Spinal cord (tissue), 9 donors: ENCODE measurements at regions not wholly inside any gene's neighbourhood (a gene's known extent, or its start where the extent isn't known, plus 50 kb on each side); places are given as distances from the start of the nearest gene placed in this dataset.
A peak's percentile ranks its signal among the peaks of the same experiment; 100 is the strongest.

Source experiments
- DNase-seq, 6 donors: peaks; one replicate each; pipeline versions ENCODE4 v3.0.0 to v3.0.0-alpha.2; 2013 to 2015; ENCODE audit warnings: low spot score in 6 of 6, low read depth in 4 of 6
- H3K27ac ChIP-seq: one replicate; pipeline ENCODE4 v1.5.1; 2013; ENCODE audit warnings: low read depth, low read length, control low read depth
- H3K27me3 ChIP-seq: one replicate; pipeline ENCODE4 v1.6.1; 2013; ENCODE audit warnings: low read length; ENCODE audit not compliant: control insufficient read depth, insufficient read depth
- H3K36me3 ChIP-seq: one replicate; pipeline ENCODE4 v1.6.1; 2013; ENCODE audit warnings: low read length; ENCODE audit not compliant: control insufficient read depth, insufficient read depth
- H3K4me1 ChIP-seq: one replicate; pipeline ENCODE4 v1.6.1; 2013; ENCODE audit warnings: low read length; ENCODE audit not compliant: control insufficient read depth, insufficient read depth
- H3K4me3 ChIP-seq: one replicate; pipeline ENCODE4 v1.5.1; 2013; ENCODE audit warnings: low read depth, low read length, control low read depth
- H3K9me3 ChIP-seq: one replicate; pipeline ENCODE4 v1.6.1; 2013; ENCODE audit warnings: low read length; ENCODE audit not compliant: control insufficient read depth, insufficient read depth
- WGBS: methylation state at CpG from one replicate; pipeline ENCODE4 v1.1.5; 2013; ENCODE audit warnings: missing lambda C conversion rate; ENCODE audit not compliant: insufficient coverage; 5-methylcytosine and 5-hydroxymethylcytosine counted together
- donor health status: healthy.

DNA sequence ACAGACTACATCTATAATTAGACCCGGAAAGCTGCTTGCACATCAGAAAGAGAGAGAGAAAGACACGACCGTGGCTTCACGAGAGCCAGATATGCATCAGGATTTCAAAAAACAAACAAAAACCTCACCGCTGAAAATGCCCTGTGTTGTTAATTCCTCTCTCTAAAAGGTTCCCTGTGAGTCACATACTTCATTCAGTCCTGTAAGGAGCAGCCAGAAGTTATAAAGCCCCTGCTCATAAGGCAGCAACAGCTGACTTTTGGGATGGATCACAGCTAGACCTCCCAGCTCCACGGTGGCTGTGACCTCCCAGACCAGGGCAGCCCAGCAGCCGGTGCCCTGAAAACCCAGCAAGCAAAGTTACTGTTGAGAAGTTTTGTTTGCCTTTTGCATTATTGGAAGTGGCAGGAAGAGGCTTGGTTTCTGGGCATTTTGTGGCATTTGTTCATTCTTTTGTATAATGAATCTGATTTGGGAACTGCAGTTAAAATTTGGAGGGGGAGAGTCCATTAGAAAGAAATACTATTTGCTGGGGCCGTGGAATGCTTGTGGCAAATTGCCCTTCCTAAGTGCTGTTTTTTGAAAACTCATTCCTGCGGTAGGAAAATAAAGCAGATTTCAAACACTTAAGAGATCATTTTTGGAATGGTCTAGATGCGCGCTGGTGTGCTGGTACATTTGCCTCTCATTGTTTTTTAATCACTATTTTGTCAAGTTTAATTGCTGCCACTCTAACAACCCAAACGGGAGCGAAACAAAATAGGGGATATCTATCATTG lies 520.4 kb downstream of the BCOR start:
- Histone ChIP-seq H3K4me1 (peaks cover 25% of the 10 kb centered on the region), H3K9me3 (no peaks in the 10 kb centered on the region), H3K27ac (no peak overlapping the region), H3K36me3 (no peaks in the 10 kb centered on the region), H3K4me3 (no peak overlapping the region), H3K27me3 (peaks cover 15% of the 10 kb centered on the region)
- 71% methylated on average over 4 of the region's 13 CpGs for WGBS
- DNase-seq: peak in 1 of 6 donors; percentile 51

DNA sequence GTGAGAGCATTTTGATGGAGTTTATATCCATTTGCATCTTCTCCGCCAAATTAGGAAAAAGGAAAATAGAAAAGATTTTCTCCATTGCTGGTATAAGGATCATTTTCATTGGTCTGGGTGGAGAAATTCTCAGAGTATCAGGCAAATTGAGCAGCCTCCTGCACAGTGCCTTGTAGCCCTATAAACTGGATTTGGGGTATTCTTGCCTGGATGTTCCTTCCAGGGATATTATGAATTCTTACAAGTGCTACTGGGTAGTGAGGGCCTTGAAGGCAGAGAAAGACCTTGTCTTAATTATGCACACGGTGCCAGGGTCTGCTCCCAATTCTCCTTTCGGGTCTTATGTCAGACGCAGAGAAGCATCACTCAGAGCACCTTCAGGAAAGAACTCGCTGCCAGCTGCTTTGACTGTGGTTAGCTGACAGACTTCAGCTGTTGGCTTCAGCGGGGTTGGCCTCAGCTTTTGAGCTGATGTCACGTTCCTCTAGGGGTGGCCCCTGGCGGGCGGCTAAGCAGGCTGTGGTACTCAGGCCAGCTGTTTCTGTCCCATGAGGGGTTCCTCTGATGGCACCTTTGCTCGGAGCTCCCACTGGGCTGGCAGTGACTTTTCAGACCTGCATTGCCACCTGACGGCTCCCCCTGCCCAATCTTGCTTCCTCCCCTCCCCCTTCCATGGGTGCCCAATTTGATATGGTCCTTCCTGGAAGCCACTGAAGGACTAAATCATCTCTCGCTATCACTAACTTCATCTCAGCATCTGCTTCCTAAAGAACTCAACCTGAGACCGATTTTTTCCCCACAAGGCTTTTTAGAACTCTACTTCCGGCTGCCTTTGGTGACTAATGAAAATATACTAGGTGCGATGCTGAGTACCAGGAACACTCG lies 519.5 kb downstream of the BCOR start:
- 71% methylated on average over 13 of the region's 16 CpGs for WGBS

DNA sequence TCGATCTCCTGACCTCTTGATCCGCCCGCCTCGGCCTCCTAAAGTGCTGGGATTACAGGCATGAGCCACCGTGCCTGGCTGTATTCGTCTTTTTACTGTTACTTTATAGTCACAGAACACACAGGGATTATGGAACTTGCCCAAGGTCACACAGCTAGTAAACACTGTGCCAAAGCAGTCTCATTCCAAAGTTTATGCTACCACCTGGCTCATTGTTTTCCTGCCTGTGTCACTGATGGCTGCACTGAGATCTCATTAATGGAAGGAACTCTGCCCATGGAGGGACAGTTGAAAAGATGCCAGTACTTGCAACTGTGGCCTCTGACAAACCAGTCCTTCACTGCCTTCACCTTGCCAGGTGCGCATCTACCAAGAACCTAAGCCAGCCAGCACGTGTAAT lies 517.7 kb downstream of the BCOR start:
- Histone ChIP-seq H3K36me3 (no peaks in the 10 kb centered on the region), H3K4me1 (peaks cover 25% of the 10 kb centered on the region), H3K27me3 (peaks cover 17% of the 10 kb centered on the region), H3K27ac (no peak overlapping the region), H3K4me3 (no peak overlapping the region), H3K9me3 (no peaks in the 10 kb centered on the region)
- DNase-seq: no peak
- 80% methylated on average over 8 of the region's 8 CpGs for WGBS

More for the DNA sequence above, 519.5 kb downstream of the BCOR start:
- Histone ChIP-seq H3K9me3 (no peaks in the 10 kb centered on the region), H3K4me3 (no peak overlapping the region), H3K36me3 (no peaks in the 10 kb centered on the region), H3K27ac (no peak overlapping the region), H3K27me3 (peaks cover 17% of the 10 kb centered on the region), H3K4me1 (peaks cover 25% of the 10 kb centered on the region)
- DNase-seq: no peak

DNA sequence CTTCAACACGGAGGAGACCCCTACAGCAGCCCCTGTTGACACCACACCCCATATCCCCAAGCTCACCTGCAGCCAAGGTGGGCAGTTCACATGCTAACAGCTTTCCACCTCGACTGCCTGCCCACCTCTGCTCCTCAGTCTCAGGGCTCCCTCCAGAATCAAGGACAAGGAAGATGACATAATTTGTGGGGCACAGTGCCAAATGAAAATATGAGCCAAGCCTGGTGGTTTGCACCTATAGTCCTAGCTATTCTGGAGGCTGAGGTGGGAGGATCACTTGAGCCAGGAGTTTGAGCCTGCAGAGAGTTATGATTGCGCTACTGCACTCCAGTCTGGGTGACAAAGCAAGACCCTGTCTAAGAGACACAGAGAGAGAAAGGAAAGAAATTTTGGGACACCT lies 516.3 kb downstream of the BCOR start:
- peaks cover 14% of the 10 kb centered on the region for H3K27me3 ChIP-seq
- WGBS: 67% methylated on average over 3 of the region's 3 CpGs
- H3K9me3 ChIP-seq: no peaks in the 10 kb centered on the region
- H3K4me1 ChIP-seq: peaks cover 11% of the 10 kb centered on the region
- DNase-seq: no peak
- no peak overlapping the region for H3K4me3 ChIP-seq
- no peak overlapping the region for H3K27ac ChIP-seq
- no peaks in the 10 kb centered on the region for H3K36me3 ChIP-seq

DNA sequence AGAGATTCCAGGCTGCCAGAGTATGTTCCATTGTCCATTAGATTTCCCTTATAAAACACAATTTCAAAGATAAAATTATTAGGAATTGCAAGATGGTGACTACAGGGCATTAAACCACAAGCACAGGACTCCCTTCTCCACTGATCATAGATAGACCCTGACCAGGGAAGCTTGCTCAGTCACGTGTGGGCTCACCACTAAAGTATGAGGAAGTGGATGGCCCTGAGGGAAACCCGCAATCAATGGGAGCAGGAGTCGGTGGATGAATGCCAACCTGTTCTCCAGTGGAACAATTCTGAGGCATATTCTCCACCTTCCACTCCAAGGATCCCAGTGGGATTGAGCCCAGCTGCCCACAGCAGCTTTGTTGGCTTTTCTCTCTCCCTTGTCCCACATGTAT lies 515.7 kb downstream of the BCOR start:
- 77% methylated on average over 3 of the region's 3 CpGs for WGBS
- Histone ChIP-seq H3K36me3 (no peaks in the 10 kb centered on the region), H3K27me3 (peaks cover 16% of the 10 kb centered on the region), H3K27ac (no peak overlapping the region), H3K9me3 (no peaks in the 10 kb centered on the region), H3K4me3 (no peak overlapping the region), H3K4me1 (peaks cover 4% of the 10 kb centered on the region)
- no peak for DNase-seq

DNA sequence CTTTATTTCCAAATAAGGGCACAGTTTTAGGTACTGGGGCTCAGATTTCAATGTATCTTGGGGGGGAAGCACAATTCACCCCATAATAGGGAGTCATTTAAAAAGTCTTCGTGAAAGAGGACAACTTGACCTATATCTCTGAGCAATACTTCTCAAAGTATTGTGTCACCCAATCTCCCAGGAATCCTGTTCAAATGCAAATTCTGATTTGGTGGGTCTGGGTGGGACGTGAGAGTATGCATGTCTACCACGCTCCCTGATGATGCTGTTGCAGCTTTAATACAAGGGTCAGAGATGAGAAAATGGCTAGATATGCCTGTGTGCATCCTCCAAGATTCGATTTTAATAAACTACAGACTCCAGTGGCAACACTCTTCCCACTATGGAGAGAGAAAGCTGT lies 514.8 kb downstream of the BCOR start:
- no peaks in the 10 kb centered on the region for H3K4me1 ChIP-seq
- H3K36me3 ChIP-seq: no peaks in the 10 kb centered on the region
- no CpG with 5 or more reads among the region's 4 CpGs for WGBS

DNA sequence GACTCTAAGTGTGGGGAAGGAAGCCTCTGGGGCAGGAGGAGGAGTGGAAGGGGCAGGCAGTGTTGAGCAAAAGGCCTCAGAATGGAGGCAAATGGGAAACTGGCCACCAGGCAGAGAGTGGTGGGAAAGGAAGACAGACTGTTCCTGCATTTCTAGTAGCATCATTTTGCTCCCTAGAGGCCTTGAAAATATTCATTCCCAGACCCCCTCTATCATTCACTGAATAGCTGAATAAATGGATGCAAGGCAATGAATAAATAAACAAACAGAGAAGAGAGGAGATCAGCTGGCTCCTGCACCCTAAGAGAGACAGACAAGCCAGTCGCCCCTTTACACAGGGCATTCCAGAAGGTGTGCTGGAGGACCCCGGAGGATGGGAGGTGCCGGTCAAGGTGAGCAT lies 511.9 kb downstream of the BCOR start:
- Histone ChIP-seq H3K27ac (no peak overlapping the region), H3K27me3 (peaks cover 8% of the 10 kb centered on the region), H3K9me3 (no peaks in the 10 kb centered on the region), H3K4me3 (no peak overlapping the region), H3K36me3 (no peaks in the 10 kb centered on the region), H3K4me1 (no peaks in the 10 kb centered on the region)
- WGBS: 90% methylated on average over 3 of the region's 3 CpGs
- peak in 1 of 6 donors; percentile 19 for DNase-seq

More for the DNA sequence above, 514.8 kb downstream of the BCOR start:
- no peak for DNase-seq
- Histone ChIP-seq H3K27ac (no peak overlapping the region), H3K4me3 (no peak overlapping the region), H3K27me3 (peaks cover 15% of the 10 kb centered on the region), H3K9me3 (no peaks in the 10 kb centered on the region)

DNA sequence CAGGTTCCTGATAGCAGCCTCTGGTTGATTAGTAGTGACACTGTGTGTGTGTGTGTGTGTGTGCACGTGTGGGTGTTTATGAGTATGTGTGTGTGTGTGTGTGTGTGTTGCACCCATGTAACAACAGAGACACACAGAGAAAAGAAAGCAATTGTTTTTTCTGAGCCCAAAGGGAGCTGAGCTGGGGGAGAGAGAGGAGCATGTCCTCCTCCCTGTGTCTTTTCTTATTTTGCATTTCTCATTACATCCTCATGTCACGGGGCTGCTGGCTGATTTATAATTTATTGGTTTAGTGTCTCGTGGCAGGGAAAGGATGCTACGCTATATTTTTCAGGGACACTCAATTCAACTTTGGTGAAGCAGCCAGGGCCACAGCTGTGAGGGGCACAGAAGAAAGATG lies 511.4 kb downstream of the BCOR start:
- Histone ChIP-seq H3K27me3 (peaks cover 8% of the 10 kb centered on the region), H3K36me3 (no peaks in the 10 kb centered on the region), H3K4me1 (no peaks in the 10 kb centered on the region), H3K4me3 (no peak overlapping the region), H3K9me3 (no peaks in the 10 kb centered on the region), H3K27ac (no peak overlapping the region)
- peak in 1 of 6 donors; percentile 26 for DNase-seq
- WGBS: 44% methylated on average over 3 of the region's 4 CpGs

DNA sequence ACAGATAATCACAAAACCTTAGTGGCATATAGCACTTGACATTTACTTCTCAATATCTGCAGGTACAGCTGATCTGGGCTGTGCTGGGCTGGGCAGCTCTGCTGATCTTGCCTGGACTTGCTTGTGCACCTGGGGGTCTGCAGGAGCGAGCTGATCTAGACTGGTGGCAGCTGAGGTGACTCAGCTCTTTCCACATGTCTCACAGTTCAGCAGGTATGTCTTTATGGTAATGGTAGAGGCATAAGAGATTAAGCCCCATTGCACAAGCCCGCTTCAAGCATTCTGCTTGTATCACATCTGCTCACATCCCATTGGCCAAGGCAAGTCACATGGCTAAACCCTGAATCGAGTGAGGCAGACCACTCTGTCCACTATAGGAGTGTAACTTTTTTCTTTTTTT lies 506.7 kb downstream of the BCOR start:
- no peaks in the 10 kb centered on the region for H3K36me3 ChIP-seq
- no peaks in the 10 kb centered on the region for H3K9me3 ChIP-seq
- H3K4me3 ChIP-seq: no peak overlapping the region
- WGBS: 75% methylated on average over 1 of the region's 3 CpGs
- H3K27ac ChIP-seq: no peak overlapping the region
- H3K27me3 ChIP-seq: peaks cover 6% of the 10 kb centered on the region
- no peaks in the 10 kb centered on the region for H3K4me1 ChIP-seq
- no peak for DNase-seq
